GM21367 (cell line): ENCODE measurements at regions not wholly inside any gene's neighbourhood (a gene's known extent, or its start where the extent isn't known, plus 50 kb on each side); places are given as distances from the start of the nearest gene placed in this dataset.
"Not testable (repeated sequence)": the region's sequence is repeated elsewhere in the genome, so short reads cannot be mapped to it uniquely, and the experiment has no call there.

Experiments
- ATAC-seq: cut with Tn5 transposase; IDR thresholded peaks from one replicate; pipeline ENCODE4 v1.9.1; 2021; ENCODE audit not compliant: unreplicated experiment

GRCh38 chr16:51869176-51869575, 677.8 kb downstream of the TOX3 start:
- ATAC-seq, result no peak

- ATAC-seq, result no peak
These were observed 678.3 kb downstream of the TOX3 start for GRCh38 chr16:51868631-51869030.

- no peak for ATAC-seq
These were observed 679.4 kb downstream of the TOX3 start for GRCh38 chr16:51867386-51868065.

- ATAC-seq, result no peak
These were observed 682.4 kb downstream of the TOX3 start for GRCh38 chr16:51864575-51864974.

GRCh38 chr16:51854401-51854951, 692.5 kb downstream of the TOX3 start:
- ATAC-seq, result no peak

- ATAC-seq, result no peak
These were observed 693.4 kb downstream of the TOX3 start for GRCh38 chr16:51853586-51853985.

GRCh38 chr16:51852892-51853291, 694.1 kb downstream of the TOX3 start:
- ATAC-seq, result no peak

- ATAC-seq, result no peak
These were observed 695.8 kb downstream of the TOX3 start for GRCh38 chr16:51851111-51851510.

- ATAC-seq, result no peak
These were observed 697.2 kb downstream of the TOX3 start for GRCh38 chr16:51849715-51850114.

GRCh38 chr16:51845586-51846305, 694.7 kb upstream of the SALL1 start:
- ATAC-seq, result no peak

GRCh38 chr16:51839727-51840462, 688.8 kb upstream of the SALL1 start:
- no peak for ATAC-seq

GRCh38 chr16:51834794-51835193, 683.7 kb upstream of the SALL1 start:
- ATAC-seq, result no peak

GRCh38 chr16:51834133-51834532, 683.1 kb upstream of the SALL1 start:
- no peak for ATAC-seq

- ATAC-seq, result no peak
These were observed 680.7 kb upstream of the SALL1 start for GRCh38 chr16:51831595-51832367.

- ATAC-seq, result not testable (repeated sequence)
These were observed 680.0 kb upstream of the SALL1 start for GRCh38 chr16:51831034-51831433.

- no peak for ATAC-seq
These were observed 674.7 kb upstream of the SALL1 start for GRCh38 chr16:51825779-51826178.

GRCh38 chr16:51822471-51822870, 671.4 kb upstream of the SALL1 start:
- ATAC-seq, result no peak

- no peak for ATAC-seq
These were observed 670.5 kb upstream of the SALL1 start for GRCh38 chr16:51821527-51821926.

- ATAC-seq, result no peak
These were observed 669.1 kb upstream of the SALL1 start for GRCh38 chr16:51820176-51820575.

- ATAC-seq, result no peak
These were observed 667.4 kb upstream of the SALL1 start for GRCh38 chr16:51818342-51818944.
